ENCODE measurements at regions not wholly inside any gene's neighbourhood (a gene's known extent, or its start where the extent isn't known, plus 50 kb on each side); places are given as distances from the start of the nearest gene placed in this dataset.

DNA sequence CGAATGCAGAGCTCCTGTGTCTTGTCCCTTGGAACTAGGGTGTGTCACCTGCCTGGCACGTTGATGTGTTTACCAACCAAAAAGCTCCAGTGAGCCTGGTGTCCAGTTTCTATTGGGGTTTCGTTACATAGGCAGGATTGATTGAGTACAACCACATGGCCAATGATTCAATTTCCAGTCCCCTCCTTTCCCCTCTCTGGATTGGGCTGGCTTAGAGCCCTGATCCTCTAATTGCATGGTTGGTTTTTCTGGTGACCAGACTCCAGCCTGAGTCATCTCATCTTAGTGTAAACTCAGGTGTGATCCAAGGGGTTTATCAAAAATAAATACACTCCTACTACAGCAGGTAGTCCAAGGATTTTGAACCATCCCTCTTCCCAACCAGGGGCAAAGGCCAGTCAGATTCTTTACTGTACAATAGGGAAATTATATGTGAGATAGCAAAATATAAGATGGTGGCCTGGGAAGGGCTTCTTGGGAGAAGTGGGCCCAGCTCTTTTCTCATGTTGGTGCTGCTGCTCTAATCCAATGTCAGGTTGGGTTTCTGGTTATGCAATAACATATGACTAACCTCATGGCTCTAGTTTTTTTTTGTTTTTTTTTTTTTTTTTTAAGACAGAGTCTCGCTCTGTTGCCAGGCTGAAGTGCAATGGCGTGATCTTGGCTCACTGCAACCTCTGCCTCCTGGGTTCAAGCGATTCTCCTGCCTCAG lies 64.7 kb upstream of the MGAT5 start:
- no peaks in the 10 kb centered on the region for H3K27me3 ChIP-seq (replicated peaks in 1 of 4; ENCODE audit: control insufficient read depth in 3 of 4, extremely low read depth in 1 of 4, insufficient read depth in 3 of 4, low read length in 3 of 4)
- no peaks in the 10 kb centered on the region for H3K36me3 ChIP-seq (ENCODE audit: control insufficient read depth in 2 of 4, insufficient read depth in 4 of 4, low read length in 3 of 4)
- no peak overlapping the region for H2AFZ ChIP-seq (ENCODE audit: low read length)
- H3K4ac ChIP-seq (replicated peaks; ENCODE audit: insufficient read length, low read depth, low read length) = no peak overlapping the region
- ChIA-PET POLR2A (ENCODE audit: partially characterized antibody) (no interaction called here), CTCF (ENCODE audit: partially characterized antibody) (interaction anchor here (1.0 to 1.5 kb wide), 2 partner anchors 9 to 11 kb away, joined by 3 to 4 read pairs; no protein-coding TSS in a partner anchor)
- H3K4me1 ChIP-seq (replicated peaks in 1 of 4; ENCODE audit: control insufficient read depth in 3 of 4, insufficient read depth in 4 of 4, low read length in 3 of 4) = no peaks in the 10 kb centered on the region; a peak in 2 of 7 replicates
- H3K4me2 ChIP-seq (ENCODE audit: insufficient read depth in 1 of 2, low read depth in 2 of 2, low read length in 2 of 2) = no peak overlapping the region
- H4K20me1 ChIP-seq (replicated peaks in 1 of 2; ENCODE audit: control insufficient read depth in 1 of 2, insufficient read depth in 2 of 2, low read length in 2 of 2) = peaks cover 4 to 7% of the 10 kb centered on the region in 2 experiments
- H4K91ac ChIP-seq (replicated peaks; ENCODE audit: insufficient read length, low read length) = no peak overlapping the region
- no peak overlapping the region for H3K4me3 ChIP-seq (ENCODE audit: extremely low read depth in 1 of 4, insufficient read depth in 2 of 4, low read depth in 3 of 4, low read length in 4 of 4)
- no peak overlapping the region for H2AK5ac ChIP-seq (ENCODE audit: low read depth, low read length)
- H3K18ac ChIP-seq (ENCODE audit: extremely low read depth, low read length) = no peak overlapping the region
- no peak overlapping the region for H4K5ac ChIP-seq (ENCODE audit: insufficient read length, low read depth, low read length)
- DNase-seq (ENCODE audit: low read depth in 1 of 2, low spot score in 2 of 2) (no peak), FAIRE-seq (no peak)
- H2BK15ac ChIP-seq (ENCODE audit: low read length) = no peak overlapping the region
- no peak overlapping the region for H2BK5ac ChIP-seq (ENCODE audit: low read depth, low read length)
- H3K56ac ChIP-seq (replicated peaks; ENCODE audit: insufficient read length, low read depth, low read length) = no peak overlapping the region
- no peak overlapping the region for H3K14ac ChIP-seq (ENCODE audit: insufficient read length)
- no peaks in the 10 kb centered on the region for H3K9me3 ChIP-seq (ENCODE audit: insufficient read depth in 2 of 2, low read depth in 1 of 2, low read length in 1 of 2)
- no peak overlapping the region for H2BK12ac ChIP-seq (ENCODE audit: low read depth, low read length)
- WGBS, 2 experiments (ENCODE audit: extremely low coverage in 1 of 2, insufficient coverage in 1 of 2, insufficient read length in 1 of 2, insufficient replicate concordance in 2 of 2, low coverage in 1 of 2, low lambda C conversion rate in 2 of 2, missing lambda C conversion rate in 1 of 2) = 96% methylated on average over 5 of the region's 6 CpGs; no CpG with 5 or more reads in 1 of the 2 experiments
- H3K9ac ChIP-seq (replicated peaks in 1 of 4; ENCODE audit: extremely low read depth in 1 of 4, low read depth in 3 of 4, low read length in 3 of 4) = no peak overlapping the region
- no peak overlapping the region for H3K27ac ChIP-seq (ENCODE audit: low read depth, low read length)
- no peak overlapping the region for H4K8ac ChIP-seq (ENCODE audit: extremely low read depth, insufficient read depth, low read length)
- peaks cover 21% of the 10 kb centered on the region for H3K79me1 ChIP-seq (ENCODE audit: low read depth, low read length)
- H3K23me2 ChIP-seq (ENCODE audit: low read depth, low read length) = no peaks in the 10 kb centered on the region
- H3K23ac ChIP-seq (ENCODE audit: insufficient read length) = no peak overlapping the region
- H3K79me2 ChIP-seq (ENCODE audit: control insufficient read depth in 1 of 2, insufficient read depth in 2 of 2, low read length in 2 of 2) = peaks cover 0 to 75% of the 10 kb centered on the region in 2 experiments; a peak in 3 of 4 replicates
- no peak overlapping the region for H2BK120ac ChIP-seq (replicated peaks; ENCODE audit: low read depth, low read length)
- no peak overlapping the region for H2BK20ac ChIP-seq (ENCODE audit: low read length)
- TF ChIP-seq BRCA1 (IDR thresholded peaks at IDR 0.05; ENCODE audit: low read depth, low read length) (no peak), HDAC6 (IDR thresholded peaks at IDR 0.05; ENCODE audit: low read depth, low read length) (no peak), CBX5 (IDR thresholded peaks at IDR 0.05; ENCODE audit: low read depth, low read length) (no peak), E2F6 (IDR thresholded peaks at IDR 0.05) (no peak), CEBPB (IDR thresholded peaks at IDR 0.05; ENCODE audit: low read depth, low read length) (no peak), KDM1A (IDR thresholded peaks at IDR 0.05; ENCODE audit: borderline replicate concordance, low read length) (no peak), YY1 (IDR thresholded peaks at IDR 0.05; ENCODE audit: low read depth, low read length) (no peak), NANOG (IDR thresholded peaks at IDR 0.05; ENCODE audit: insufficient read depth, low read depth, low read length, poor library complexity, severe bottlenecking) (no peak), TBP (IDR thresholded peaks at IDR 0.05; ENCODE audit: low read depth, low read length) (no peak), MAFK (IDR thresholded peaks at IDR 0.05; ENCODE audit: low read depth, low read length) (no peak)
- TF ChIP-seq, protein P1, sequence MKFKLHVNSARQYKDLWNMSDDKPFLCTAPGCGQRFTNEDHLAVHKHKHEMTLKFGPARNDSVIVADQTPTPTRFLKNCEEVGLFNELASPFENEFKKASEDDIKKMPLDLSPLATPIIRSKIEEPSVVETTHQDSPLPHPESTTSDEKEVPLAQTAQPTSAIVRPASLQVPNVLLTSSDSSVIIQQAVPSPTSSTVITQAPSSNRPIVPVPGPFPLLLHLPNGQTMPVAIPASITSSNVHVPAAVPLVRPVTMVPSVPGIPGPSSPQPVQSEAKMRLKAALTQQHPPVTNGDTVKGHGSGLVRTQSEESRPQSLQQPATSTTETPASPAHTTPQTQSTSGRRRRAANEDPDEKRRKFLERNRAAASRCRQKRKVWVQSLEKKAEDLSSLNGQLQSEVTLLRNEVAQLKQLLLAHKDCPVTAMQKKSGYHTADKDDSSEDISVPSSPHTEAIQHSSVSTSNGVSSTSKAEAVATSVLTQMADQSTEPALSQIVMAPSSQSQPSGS (IDR thresholded peaks at IDR 0.05; ENCODE audit: low read length) = no peak

Data from H1 (cell line).